Type B pancreatic cell (in vitro differentiated cells): ENCODE measurements at regions not wholly inside any gene's neighbourhood (a gene's known extent, or its start where the extent isn't known, plus 50 kb on each side); places are given as distances from the start of the nearest gene placed in this dataset.

Experiments
- DNase-seq: peaks from one replicate; pipeline ENCODE4 v3.0.0; 2021; ENCODE audit warnings: mixed read lengths; ENCODE audit not compliant: unreplicated experiment; ENCODE audit errors: extremely low spot score
- H3K27ac Mint-ChIP-seq: 2 replicates; pipeline ENCODE4 v1.8.0; 2021; ENCODE audit warnings: mild to moderate bottlenecking, mixed read lengths
- H3K27me3 Mint-ChIP-seq: 2 replicates; pipeline ENCODE4 v1.8.0; 2021; ENCODE audit warnings: mixed read lengths
- H3K36me3 Mint-ChIP-seq: 2 replicates; pipeline ENCODE4 v1.8.0; 2021; ENCODE audit warnings: mixed read lengths
- H3K4me1 Mint-ChIP-seq: one replicate; pipeline ENCODE4 v1.8.0; 2021; ENCODE audit warnings: mixed read lengths; ENCODE audit not compliant: unreplicated experiment
- H3K4me3 Mint-ChIP-seq: 2 replicates; pipeline ENCODE4 v1.8.0; 2021; ENCODE audit warnings: mild to moderate bottlenecking, mixed read lengths
- H3K9me3 Mint-ChIP-seq: 2 replicates; pipeline ENCODE4 v1.8.0; 2021; ENCODE audit warnings: mixed read lengths
- TF ChIP-seq, protein P1 (sequence below): fragments of 200-600 bp; sonication (generic); conservative IDR thresholded peaks from 2 replicates; pipeline ENCODE4 v1.5.0; 2021; ENCODE audit warnings: antibody characterized with exemption, mild to moderate bottlenecking

DNA sequence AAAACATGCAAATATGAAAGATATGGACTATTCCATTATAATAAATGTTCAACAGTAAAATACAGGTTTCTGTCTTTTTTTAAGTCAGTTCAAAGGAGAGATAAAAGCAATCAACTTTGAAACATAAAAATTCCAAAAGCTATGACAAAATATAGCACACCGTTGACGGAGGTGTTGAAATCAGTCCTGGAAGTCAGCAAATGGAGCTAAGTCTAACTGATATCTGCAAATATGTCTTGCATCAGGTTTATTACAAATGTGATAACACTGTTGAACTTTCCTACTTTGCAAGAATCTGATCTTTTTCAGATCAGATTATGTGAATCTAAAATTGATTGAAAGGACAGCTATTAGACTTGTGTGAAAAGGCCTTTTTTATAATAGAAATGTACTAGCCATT, 300.7 kb downstream of the SHOX2 start:
- no peak overlapping the region for H3K4me3 Mint-ChIP-seq
- H3K27me3 Mint-ChIP-seq: no peaks in the 10 kb centered on the region
- no peak overlapping the region for H3K27ac Mint-ChIP-seq
- DNase-seq: no peak
- H3K36me3 Mint-ChIP-seq: no peaks in the 10 kb centered on the region
- H3K4me1 Mint-ChIP-seq: peaks cover 4% of the 10 kb centered on the region
- TF ChIP-seq, protein P1, sequence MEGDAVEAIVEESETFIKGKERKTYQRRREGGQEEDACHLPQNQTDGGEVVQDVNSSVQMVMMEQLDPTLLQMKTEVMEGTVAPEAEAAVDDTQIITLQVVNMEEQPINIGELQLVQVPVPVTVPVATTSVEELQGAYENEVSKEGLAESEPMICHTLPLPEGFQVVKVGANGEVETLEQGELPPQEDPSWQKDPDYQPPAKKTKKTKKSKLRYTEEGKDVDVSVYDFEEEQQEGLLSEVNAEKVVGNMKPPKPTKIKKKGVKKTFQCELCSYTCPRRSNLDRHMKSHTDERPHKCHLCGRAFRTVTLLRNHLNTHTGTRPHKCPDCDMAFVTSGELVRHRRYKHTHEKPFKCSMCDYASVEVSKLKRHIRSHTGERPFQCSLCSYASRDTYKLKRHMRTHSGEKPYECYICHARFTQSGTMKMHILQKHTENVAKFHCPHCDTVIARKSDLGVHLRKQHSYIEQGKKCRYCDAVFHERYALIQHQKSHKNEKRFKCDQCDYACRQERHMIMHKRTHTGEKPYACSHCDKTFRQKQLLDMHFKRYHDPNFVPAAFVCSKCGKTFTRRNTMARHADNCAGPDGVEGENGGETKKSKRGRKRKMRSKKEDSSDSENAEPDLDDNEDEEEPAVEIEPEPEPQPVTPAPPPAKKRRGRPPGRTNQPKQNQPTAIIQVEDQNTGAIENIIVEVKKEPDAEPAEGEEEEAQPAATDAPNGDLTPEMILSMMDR: no peak
- H3K9me3 Mint-ChIP-seq: peaks cover 17% of the 10 kb centered on the region

DNA sequence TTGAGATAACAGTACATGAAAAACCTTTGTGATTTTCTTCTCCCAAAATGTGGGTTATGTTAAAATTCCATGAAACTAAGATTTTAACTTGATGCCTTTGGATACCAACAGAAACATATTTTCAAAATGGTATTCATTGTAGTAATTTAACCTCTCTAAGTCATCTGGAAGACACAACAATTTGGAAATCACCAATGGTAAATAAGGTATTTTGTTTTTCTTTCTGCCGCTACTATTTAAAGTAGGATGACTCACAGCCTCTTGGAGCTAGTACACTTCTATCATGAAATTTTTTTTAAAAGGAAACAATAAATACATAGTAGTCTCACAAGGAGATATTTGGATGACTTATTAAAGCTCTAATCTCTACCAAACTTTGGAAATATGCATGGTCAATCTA, 291.6 kb upstream of the VEPH1 start:
- Mint-ChIP-seq H3K4me1 (no peaks in the 10 kb centered on the region), H3K27ac (no peak overlapping the region), H3K36me3 (no peaks in the 10 kb centered on the region), H3K9me3 (no peaks in the 10 kb centered on the region), H3K27me3 (no peaks in the 10 kb centered on the region), H3K4me3 (no peak overlapping the region)
- DNase-seq: no peak
- TF ChIP-seq, protein P1: no peak

DNA sequence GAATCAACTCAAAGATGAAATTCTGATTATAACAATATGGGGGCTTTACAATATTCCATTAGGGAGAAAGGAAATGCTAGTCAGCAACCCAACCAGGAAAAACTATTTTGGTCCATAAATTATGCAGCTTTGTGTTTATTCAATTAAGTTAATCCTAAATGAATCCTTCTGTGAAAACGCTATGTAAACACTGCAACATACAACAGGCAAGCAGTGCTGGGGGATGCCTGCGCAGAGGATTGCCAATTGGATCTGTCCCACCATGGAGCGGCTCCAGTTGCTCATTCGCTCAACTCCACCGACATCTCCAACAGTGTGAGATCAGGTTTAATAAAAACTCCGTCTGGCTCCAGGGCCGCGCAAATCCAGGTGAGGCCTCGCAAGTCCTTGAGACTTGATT, 290.5 kb upstream of the VEPH1 start:
- no peaks in the 10 kb centered on the region for H3K4me1 Mint-ChIP-seq
- no peaks in the 10 kb centered on the region for H3K36me3 Mint-ChIP-seq
- no peak overlapping the region for H3K4me3 Mint-ChIP-seq
- H3K9me3 Mint-ChIP-seq: no peaks in the 10 kb centered on the region
- no peak for DNase-seq
- no peak overlapping the region for H3K27ac Mint-ChIP-seq
- H3K27me3 Mint-ChIP-seq: no peaks in the 10 kb centered on the region
- TF ChIP-seq, protein P1: no peak

DNA sequence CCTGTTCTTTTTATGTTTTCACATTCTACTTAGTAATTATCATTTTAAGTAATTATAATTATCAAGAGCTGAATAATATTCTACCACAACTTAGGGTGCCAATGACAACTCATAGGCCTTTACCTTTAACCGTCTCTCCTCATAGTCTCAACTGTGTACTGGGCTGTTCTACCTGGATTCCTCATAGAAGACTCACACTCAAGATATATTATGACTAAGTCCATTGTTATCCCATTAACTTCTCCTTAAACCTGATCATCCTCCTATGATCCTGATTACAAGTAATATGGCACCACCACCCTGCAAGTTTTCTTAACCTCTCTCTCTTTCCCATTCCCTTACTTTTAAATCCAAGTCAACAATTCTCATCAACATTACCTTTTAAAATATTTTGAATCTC, 285.9 kb upstream of the VEPH1 start:
- Mint-ChIP-seq H3K36me3 (no peaks in the 10 kb centered on the region), H3K27me3 (no peaks in the 10 kb centered on the region), H3K4me1 (peaks cover 7% of the 10 kb centered on the region), H3K9me3 (no peaks in the 10 kb centered on the region), H3K4me3 (no peak overlapping the region), H3K27ac (no peak overlapping the region)
- TF ChIP-seq, protein P1: no peak
- no peak for DNase-seq

DNA sequence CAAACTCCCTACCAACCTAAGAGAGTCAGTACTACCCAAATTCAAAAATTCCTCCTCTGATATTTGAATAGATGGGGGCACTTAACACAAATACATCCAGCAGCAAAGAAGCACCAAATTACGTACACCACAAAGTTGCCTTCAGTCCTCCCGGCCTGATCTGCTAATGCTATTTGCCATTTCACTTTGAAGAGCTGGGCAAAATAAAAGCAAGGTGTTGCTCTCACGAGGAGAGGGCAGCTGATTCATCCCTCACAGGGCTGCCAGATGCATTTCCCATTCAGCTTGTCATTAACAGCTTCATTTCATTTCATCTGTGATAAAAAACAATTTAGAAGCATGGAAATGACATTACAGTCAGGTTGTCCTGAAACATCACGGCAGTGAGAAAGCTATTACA, 283.4 kb upstream of the VEPH1 start:
- no peak for DNase-seq
- H3K9me3 Mint-ChIP-seq: no peaks in the 10 kb centered on the region
- TF ChIP-seq, protein P1: no peak
- peaks cover 7% of the 10 kb centered on the region for H3K4me1 Mint-ChIP-seq
- H3K27me3 Mint-ChIP-seq: no peaks in the 10 kb centered on the region
- H3K36me3 Mint-ChIP-seq: no peaks in the 10 kb centered on the region
- no peak overlapping the region for H3K27ac Mint-ChIP-seq
- H3K4me3 Mint-ChIP-seq: no peak overlapping the region

DNA sequence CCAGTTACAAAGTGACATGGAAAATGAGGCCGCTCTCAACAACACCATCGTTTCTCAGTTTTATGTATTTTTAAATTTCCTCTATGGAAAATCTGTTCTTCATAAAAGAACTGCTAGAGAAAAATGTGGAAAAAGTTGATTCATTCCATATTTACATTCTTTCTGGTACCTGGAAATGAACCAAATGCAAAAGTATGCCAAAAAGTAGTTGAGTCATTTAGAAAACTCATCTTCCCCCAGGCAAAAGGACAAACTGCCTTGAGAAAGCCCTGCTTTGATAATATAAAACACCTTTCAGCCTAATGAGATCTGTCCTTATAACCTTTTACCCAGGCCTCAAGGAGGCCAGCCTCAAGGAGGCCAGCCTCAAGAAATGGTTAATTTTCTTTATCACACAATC, 283.0 kb upstream of the VEPH1 start:
- no peak overlapping the region for H3K27ac Mint-ChIP-seq

More for the DNA sequence above, 283.0 kb upstream of the VEPH1 start:
- Mint-ChIP-seq H3K9me3 (no peaks in the 10 kb centered on the region), H3K4me3 (no peak overlapping the region), H3K36me3 (no peaks in the 10 kb centered on the region), H3K27me3 (no peaks in the 10 kb centered on the region), H3K4me1 (peaks cover 7% of the 10 kb centered on the region)
- no peak for DNase-seq
- TF ChIP-seq, protein P1: no peak
